HG03571 (cell line): ENCODE measurements at regions not wholly inside any gene's neighbourhood (a gene's known extent, or its start where the extent isn't known, plus 50 kb on each side); places are given as distances from the start of the nearest gene placed in this dataset.

Source experiments
- ATAC-seq: cut with Tn5 transposase; IDR thresholded peaks from one replicate; pipeline ENCODE4 v1.9.1; 2021; ENCODE audit not compliant: unreplicated experiment

GRCh38 chr19:29321116-29321515, 108.2 kb upstream of the UQCRFS1 start:
- no peak for ATAC-seq

GRCh38 chr19:29323021-29323430, 110.1 kb upstream of the UQCRFS1 start:
- ATAC-seq = no peak

- no peak for ATAC-seq
Measured at GRCh38 chr19:29323440-29324290, 110.7 kb upstream of the UQCRFS1 start.

- no peak for ATAC-seq
Measured at GRCh38 chr19:29324291-29324680, 111.3 kb upstream of the UQCRFS1 start.

GRCh38 chr19:29324717-29325116, 111.8 kb upstream of the UQCRFS1 start:
- no peak for ATAC-seq

GRCh38 chr19:29325241-29325975, 112.5 kb upstream of the UQCRFS1 start:
- ATAC-seq = no peak

GRCh38 chr19:29326351-29326750, 113.4 kb upstream of the UQCRFS1 start:
- ATAC-seq = no peak

GRCh38 chr19:29326849-29327840, 114.2 kb upstream of the UQCRFS1 start:
- ATAC-seq = no peak

- no peak for ATAC-seq
Measured at GRCh38 chr19:29328586-29328985, 115.6 kb upstream of the UQCRFS1 start.

- ATAC-seq = no peak
Measured at GRCh38 chr19:29329460-29330134, 116.6 kb upstream of the UQCRFS1 start.

- ATAC-seq = no peak
Measured at GRCh38 chr19:29336425-29336824, 123.5 kb upstream of the UQCRFS1 start.

- ATAC-seq = no peak
Measured at GRCh38 chr19:29337029-29337428, 124.1 kb upstream of the UQCRFS1 start.

GRCh38 chr19:29338480-29338879, 125.5 kb upstream of the UQCRFS1 start:
- ATAC-seq = no peak

- ATAC-seq = no peak
Measured at GRCh38 chr19:29342721-29343120, 129.8 kb upstream of the UQCRFS1 start.

GRCh38 chr19:29364224-29364726, 151.3 kb upstream of the UQCRFS1 start:
- ATAC-seq = no peak

GRCh38 chr19:29364999-29365398, 152.0 kb upstream of the UQCRFS1 start:
- no peak for ATAC-seq

- ATAC-seq = no peak
Measured at GRCh38 chr19:29365836-29366417, 153.0 kb upstream of the UQCRFS1 start.

GRCh38 chr19:29366757-29367156, 153.8 kb upstream of the UQCRFS1 start:
- no peak for ATAC-seq

- ATAC-seq = no peak
Measured at GRCh38 chr19:29367791-29368222, 154.9 kb upstream of the UQCRFS1 start.

- ATAC-seq = no peak
Measured at GRCh38 chr19:29370276-29370675, 155.5 kb upstream of the VSTM2B start.
